ENCODE measurements at regions not wholly inside any gene's neighbourhood (a gene's known extent, or its start where the extent isn't known, plus 50 kb on each side); places are given as distances from the start of the nearest gene placed in this dataset.

DNA sequence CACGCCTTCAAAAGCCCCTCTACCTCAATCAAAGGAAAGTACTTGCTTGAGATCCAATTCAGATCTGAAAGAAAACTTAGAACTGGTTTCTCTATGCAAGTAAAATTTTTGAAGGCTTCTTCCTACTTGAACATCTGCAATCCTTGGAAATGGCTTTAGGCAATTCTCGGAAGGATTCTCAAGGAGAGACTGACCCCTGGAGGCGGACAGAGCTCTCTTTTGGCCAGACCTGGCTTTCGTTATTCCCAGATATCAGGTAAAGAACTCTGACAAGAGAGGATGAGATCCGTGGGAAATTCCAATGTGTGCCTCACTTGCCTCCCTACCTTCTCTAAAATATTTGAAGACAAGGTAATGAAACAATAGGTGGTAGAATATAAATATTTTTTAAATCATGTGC, 670.3 kb upstream of the FAM241A start:
- no peak for DNase-seq
- Histone ChIP-seq H3K36me3 (no peaks in the 10 kb centered on the region), H3K27me3 (no peaks in the 10 kb centered on the region), H3K4me1 (ENCODE audit: insufficient read depth) (no peaks in the 10 kb centered on the region), H3K27ac (no peak overlapping the region), H3K4me3 (no peak overlapping the region), H3K9me3 (no peaks in the 10 kb centered on the region)
- WGBS, 3 donors = 31 to 53% (median 36%) methylated on average over 5 of the region's 5 CpGs
- TF ChIP-seq POLR2A (IDR thresholded peaks at IDR 0.05) (no peak), CTCF (IDR thresholded peaks at IDR 0.05) (no peak), EP300 (IDR thresholded peaks at IDR 0.05) (no peak)
- intact Hi-C loops (cut with DNase I) = no loop called here

DNA sequence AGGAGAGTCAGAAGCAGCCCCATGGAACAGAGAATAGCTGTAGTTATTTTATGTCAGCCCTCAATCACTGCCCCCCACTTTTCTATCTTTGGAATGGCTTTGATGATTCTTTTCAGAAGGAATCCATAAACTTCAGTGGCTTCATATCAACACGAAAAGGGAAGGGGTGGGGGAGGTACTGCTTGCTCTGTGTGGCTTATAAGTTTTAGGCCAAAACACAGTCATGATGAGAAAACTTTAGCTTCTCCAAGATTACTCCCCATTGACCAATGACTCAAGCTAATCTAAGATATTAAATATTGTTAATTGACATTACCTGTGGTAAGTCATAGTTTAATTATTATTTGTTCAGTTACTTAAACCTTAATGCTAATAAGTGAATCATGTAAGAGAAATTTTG, 669.6 kb upstream of the FAM241A start:
- no peaks in the 10 kb centered on the region for H3K27me3 ChIP-seq
- H3K27ac ChIP-seq = no peak overlapping the region
- 0 to 10% (median 4%) methylated on average over 1 of the region's 1 CpG for WGBS, 3 donors
- no peak for DNase-seq
- no peak overlapping the region for H3K4me3 ChIP-seq
- no peaks in the 10 kb centered on the region for H3K9me3 ChIP-seq
- no peak for TF ChIP-seq CTCF (IDR thresholded peaks at IDR 0.05)
- TF ChIP-seq POLR2A (IDR thresholded peaks at IDR 0.05) = no peak
- no peak for TF ChIP-seq EP300 (IDR thresholded peaks at IDR 0.05)
- no peaks in the 10 kb centered on the region for H3K36me3 ChIP-seq
- no peaks in the 10 kb centered on the region for H3K4me1 ChIP-seq (ENCODE audit: insufficient read depth)
- intact Hi-C loops (cut with DNase I) = no loop called here

- Histone ChIP-seq H3K27me3 (no peaks in the 10 kb centered on the region), H3K4me3 (no peak overlapping the region), H3K36me3 (no peaks in the 10 kb centered on the region), H3K27ac (no peak overlapping the region), H3K4me1 (ENCODE audit: insufficient read depth) (peaks cover 3% of the 10 kb centered on the region), H3K9me3 (no peaks in the 10 kb centered on the region)
- intact Hi-C loops (cut with DNase I) = no loop called here
- DNase-seq = no peak
- TF ChIP-seq POLR2A (IDR thresholded peaks at IDR 0.05) (no peak), CTCF (IDR thresholded peaks at IDR 0.05) (no peak), EP300 (IDR thresholded peaks at IDR 0.05) (no peak)
Observed at GRCh38 chr4:111480510-111480909, 664.7 kb upstream of the FAM241A start.

DNA sequence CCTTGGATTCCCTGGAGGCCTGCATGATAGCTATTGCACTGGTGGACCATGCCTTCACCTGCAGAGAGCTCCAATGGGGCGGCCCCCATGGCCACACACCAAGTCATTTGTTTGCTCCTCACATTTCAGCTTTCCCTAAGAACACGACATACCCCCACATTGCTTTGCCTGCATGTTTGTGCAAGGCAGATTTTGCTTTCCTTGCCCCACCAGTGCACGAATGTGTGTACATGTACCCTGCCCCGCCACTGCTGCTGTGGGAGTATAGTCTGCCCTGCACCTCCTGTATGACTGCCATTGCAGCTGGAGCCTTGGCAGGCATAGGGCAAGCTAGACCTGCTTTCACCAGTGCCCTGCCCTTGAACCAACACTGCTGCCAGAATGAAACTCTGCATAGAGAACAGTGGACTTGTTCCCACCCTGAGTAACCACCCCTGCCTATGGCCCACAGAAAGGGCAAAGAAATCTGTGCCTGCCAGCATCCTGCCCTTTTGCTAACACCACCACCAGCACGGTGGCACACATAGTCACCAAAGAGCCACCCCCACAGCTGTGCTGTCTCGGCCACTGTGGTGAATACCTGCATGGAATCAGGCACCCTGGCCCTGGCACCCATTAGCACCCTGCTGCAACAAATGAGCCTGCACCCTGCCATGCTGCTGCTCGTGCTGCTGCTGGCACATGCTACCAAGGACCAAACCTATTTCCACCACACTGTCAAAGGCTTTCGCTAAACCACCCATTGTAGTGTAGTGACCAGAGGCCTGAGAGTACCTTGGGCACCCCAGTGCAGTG, 661.7 kb upstream of the FAM241A start:
- H3K36me3 ChIP-seq = no peaks in the 10 kb centered on the region
- intact Hi-C loops (cut with DNase I) = no loop called here
- H3K27ac ChIP-seq = no peak overlapping the region
- H3K9me3 ChIP-seq = no peaks in the 10 kb centered on the region
- 77 to 89% (median 83%) methylated on average over 8 of the region's 8 CpGs for WGBS, 3 donors
- peaks cover 3% of the 10 kb centered on the region for H3K4me1 ChIP-seq (ENCODE audit: insufficient read depth)
- H3K27me3 ChIP-seq = no peaks in the 10 kb centered on the region
- TF ChIP-seq POLR2A (IDR thresholded peaks at IDR 0.05) = no peak
- TF ChIP-seq CTCF (IDR thresholded peaks at IDR 0.05) = no peak
- TF ChIP-seq EP300 (IDR thresholded peaks at IDR 0.05) = no peak
- peak in 1 of 5 donors; percentile 6 for DNase-seq
- no peak overlapping the region for H3K4me3 ChIP-seq
